Limb (tissue), 2 donors: ENCODE measurements at regions not wholly inside any gene's neighbourhood (a gene's known extent, or its start where the extent isn't known, plus 50 kb on each side); places are given as distances from the start of the nearest gene placed in this dataset.
"Not testable (repeated sequence)": the region's sequence is repeated elsewhere in the genome, so short reads cannot be mapped to it uniquely, and the experiment has no call there.

Experiments used
- DNase-seq, 2 donors: peaks; one replicate each; pipeline ENCODE4 v3.0.0-alpha.2; 2016; ENCODE audit errors: extremely low spot score in 2 of 2

- DNase-seq, result no peak
Observed at GRCh38 chr5:6273749-6274148, 104.6 kb downstream of the MED10 start.

- DNase-seq, result no peak
Observed at GRCh38 chr5:6273090-6273735, 105.1 kb downstream of the MED10 start.

DNA sequence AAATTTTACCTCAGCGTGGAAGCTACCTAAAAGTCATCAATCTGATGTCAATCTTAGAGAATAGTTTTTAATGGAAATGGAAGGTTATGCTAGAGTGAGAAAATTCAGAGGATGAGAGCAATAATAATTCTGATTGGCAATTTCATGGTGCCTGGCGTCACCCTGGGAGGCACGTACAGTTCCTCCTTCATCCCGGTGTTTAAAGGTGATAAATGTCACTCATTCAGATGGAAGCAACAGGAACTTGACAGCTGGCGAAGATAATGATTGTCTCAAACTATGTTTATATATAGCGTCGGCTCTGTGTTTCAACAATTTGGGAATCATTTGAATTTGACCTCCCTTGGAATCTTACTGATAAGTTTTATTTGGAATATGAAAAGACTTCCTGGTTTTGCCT is 108.4 kb downstream of the MED10 start:
- no peak for DNase-seq

DNA sequence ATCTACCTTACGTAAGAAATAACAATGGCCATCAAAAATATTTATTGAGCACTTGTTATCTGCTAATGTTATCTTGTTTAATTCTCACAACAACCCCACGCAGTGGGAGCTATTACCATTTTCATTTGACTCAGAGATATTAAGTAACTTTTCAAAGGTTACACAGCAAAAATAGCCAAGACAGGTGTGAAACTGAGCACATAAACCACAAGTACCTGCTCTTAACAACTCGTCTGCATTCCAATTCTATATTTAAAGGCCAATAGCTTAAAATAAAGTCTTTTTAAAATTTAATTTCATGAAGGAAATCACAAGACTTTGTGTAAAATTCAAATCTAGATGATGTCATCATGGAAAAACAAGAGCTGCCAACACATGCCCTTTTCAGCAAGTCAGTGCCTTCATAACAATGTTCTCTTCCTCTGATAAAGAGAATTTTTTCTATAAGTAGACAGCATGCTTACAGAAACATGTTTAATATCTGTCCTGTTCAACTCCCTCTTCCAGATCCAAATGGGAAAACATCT is 111.6 kb downstream of the MED10 start:
- DNase-seq, result no peak

DNA sequence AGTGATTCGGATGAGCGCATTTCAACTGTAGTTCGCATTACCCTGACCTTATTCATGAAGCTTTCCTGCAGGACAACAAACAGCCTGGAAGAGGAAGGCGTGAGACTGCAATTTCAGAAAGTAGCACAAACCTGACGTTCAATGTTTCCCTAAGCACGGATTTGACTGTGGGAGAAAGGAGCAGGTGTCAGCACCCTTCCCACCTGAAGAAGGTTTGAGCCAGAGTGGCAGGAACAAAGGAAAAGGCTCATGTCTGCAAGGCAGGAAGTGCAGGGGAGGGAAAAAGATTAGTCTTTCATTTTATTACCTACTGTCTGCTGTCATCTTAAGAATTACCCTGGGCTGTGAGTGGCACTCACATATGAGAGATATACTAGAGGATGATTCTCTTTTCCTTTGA is 114.0 kb downstream of the MED10 start:
- DNase-seq, result no peak

DNA sequence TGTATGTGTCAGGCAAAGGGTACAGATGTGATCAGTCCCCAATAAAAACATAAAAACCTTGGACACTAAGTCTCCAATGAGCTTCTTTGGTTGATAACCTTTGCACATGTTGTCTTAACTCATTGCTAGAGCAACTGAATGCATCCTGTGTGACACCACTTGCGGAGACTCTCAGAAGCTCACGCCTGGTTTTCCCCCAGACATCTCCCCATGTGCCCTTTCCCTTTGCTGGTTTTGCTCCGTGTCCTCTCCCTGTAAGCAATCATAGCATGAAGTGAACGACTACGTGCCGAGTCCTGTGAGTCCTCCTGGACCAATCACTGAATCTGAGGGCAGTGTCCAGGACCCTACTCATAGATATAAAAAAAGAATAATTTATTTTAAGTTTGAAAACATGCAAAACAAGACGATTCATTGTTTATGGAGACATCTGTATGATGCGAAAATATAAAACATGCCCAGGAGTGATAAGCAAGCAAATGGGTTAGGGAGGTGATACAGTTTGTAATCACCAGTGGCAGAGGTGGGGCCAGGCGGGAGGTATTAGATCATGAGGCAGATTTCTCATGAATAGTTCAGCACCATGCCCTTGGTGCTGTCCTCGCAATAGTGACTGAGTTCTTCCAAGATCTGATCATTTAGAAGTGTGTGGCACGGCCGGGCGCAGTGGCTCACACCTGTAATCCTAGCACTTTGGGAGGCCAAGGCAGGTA is 115.5 kb downstream of the MED10 start:
- no peak for DNase-seq

GRCh38 chr5:6261668-6262067 is 116.7 kb downstream of the MED10 start:
- no peak for DNase-seq

DNA sequence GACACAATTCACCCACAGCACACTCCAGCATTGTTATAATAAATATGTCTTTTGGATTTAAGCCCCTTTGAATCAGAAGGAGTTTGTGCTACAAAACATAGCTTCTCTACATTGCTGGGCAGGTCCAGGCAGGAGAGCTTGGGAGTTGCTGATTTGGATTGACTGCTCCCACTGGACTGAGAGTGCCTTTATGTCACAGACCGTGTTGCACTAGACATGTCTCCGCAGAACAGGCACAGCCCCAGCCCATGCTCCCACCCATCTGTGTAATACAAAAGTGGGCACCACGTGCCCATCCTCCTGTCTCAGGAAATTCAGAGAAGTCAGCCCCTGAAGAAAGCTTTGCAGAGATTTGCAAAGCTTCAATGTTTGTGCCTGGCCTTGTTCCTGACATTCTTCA is 117.1 kb downstream of the MED10 start:
- no peak for DNase-seq

GRCh38 chr5:6260846-6261245 is 117.5 kb downstream of the MED10 start:
- DNase-seq, result no peak

- no peak for DNase-seq
Observed at GRCh38 chr5:6256901-6257300, 121.4 kb downstream of the MED10 start.

GRCh38 chr5:6255956-6256355 is 122.4 kb downstream of the MED10 start:
- DNase-seq, result no peak

DNA sequence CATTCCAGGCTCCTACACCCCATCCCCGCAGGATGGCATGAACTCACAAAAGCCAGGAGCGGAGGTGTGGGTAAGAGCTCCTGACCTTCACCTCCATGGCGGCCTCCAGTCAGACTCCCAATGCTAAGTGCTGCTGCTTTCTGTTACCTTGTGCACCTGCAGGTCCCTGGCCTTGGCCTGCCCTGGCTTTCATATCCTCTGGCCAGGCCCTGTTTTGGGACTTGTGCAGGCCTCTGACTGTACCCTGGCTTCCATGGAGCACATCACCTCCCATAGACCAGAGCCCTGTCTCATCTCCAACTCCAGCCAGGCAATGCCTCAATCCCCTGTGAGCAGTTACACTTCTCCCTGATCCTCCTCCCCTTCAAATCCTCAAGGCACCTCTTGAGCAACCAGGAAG is 124.5 kb downstream of the MED10 start:
- no peak for DNase-seq

- no peak for DNase-seq
Observed at GRCh38 chr5:6253281-6253680, 125.1 kb downstream of the MED10 start.

DNA sequence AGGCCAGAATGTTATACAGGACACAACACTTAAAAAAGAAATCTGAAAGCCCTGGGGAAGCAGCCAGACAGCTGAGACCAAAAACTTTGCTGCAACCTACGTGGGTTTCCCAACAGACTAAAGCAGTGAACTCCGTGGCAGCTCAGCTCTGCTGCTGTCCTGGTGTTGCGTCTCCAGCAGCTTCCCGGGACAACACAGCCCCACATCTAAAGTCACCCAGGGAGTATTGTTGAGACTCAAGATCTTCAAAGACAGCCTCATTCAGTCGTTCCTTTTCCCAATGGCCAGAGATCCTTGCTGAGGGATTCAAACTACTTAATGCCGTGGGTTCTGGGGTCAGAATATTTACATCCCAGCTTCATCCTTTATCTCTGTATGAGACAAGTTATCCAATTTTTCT is 125.8 kb downstream of the MED10 start:
- no peak for DNase-seq

DNA sequence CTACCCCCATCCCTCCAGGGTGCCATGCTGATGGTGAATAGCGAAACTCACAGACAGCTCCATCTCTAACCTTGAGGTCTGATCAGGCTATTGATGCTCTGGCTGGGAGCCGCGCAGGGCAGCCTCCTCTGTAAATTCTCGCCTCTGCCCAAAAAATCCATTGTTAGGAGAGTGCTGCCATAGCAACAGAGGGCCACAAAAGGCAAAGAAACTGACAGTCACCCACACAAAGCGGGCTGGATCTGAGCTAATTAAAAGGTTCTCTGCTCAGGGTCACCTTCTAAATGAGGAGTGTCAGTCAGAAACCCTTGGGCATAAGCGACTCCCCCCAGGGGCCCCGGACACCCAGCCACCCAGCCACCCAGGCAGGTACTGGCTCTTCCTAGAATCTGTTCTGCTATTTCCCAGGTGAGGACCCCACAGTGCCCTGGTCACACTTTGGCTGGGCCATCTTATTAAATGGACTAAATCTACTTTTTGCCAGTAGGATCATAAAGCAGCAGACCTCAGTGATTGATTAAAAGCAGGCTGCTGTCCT is 126.7 kb downstream of the MED10 start:
- DNase-seq, result no peak

DNA sequence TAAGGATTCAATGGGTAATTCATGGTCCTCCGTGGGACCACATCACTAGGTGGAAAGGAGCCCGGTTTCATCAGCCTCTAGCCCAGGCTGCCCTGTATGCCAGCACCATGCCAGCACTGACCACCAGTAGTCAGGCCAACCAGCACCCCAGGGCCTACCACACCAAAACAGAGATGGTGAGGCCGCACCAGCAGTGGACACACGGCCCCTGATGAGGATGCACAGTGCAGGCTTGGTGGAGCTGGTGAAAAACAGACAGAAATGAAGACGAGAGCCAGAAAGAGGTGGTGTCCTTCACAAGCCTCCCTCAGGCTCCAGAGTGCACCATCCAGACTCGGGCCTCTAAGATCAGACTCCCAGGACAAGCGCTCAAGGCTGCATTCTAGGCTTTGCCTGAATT is 128.2 kb downstream of the MED10 start:
- DNase-seq, result no peak

- no peak for DNase-seq
Observed at GRCh38 chr5:6248132-6248531, 130.2 kb downstream of the MED10 start.

DNA sequence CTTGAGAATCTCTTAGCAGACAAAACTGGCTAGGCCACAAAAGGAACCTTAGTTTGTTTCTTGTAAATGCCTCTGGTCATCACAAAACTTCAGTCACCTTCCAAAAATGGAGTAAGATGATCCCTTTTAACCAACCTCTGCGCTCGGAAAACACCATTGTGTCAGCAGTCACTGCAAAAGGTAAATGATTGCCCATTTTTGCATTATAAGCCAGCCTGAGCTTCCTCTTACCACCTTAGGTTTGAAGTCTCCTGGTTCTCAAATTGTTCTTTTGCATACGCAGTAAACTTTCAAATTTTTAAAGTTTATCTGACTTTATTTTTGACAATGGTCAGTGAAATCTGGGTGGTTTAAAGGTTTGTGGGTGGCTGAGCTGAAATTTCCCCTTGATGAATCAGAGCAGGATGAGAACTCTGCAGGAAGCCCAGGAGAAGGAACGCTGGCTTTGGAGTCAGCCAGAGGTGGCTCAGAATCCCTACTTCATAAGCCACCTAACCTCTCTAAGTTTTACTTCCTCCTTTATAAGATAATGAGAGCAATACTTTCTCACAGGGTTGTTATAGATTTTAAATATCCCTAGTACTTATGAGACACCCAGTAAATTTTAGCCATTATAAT is 131.4 kb downstream of the MED10 start:
- no peak for DNase-seq

- no peak for DNase-seq
Observed at GRCh38 chr5:6244339-6244714, 134.0 kb downstream of the MED10 start.

DNA sequence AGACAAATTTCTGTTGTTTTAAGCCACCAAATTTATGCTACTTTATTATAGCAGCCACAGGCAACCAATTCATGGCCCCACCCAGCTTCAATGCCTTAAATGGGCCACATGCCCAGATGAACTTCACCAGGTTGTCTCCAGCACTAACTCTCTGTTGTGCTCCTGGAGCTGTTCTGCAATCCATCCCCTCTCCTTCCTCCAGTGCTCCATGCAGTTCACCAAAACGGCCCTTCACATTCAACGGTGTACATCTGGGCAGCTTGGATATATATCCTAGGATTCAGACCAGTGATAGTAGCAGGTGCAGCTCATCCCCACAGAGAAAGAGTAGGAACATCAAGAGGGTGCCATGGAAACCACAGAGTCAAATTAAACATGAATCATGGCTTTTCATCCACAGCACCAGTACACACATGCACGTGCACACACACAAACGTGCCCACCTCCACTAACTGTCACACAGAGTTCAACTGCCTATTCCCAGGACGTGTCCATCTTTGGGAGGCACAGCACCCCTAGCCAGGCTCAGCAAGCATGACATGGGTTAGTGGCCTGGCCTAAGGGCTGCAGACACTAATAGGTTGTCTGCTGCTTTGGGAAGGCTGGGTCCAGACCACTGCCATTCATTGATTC is 134.5 kb downstream of the MED10 start:
- no peak for DNase-seq

- DNase-seq, result not testable (repeated sequence)
Observed at GRCh38 chr5:6241056-6241455, 137.3 kb downstream of the MED10 start.

- DNase-seq, result no peak
Observed at GRCh38 chr5:6236858-6237481, 141.4 kb downstream of the MED10 start.
